HG03108 (cell line): ENCODE measurements at regions not wholly inside any gene's neighbourhood (a gene's known extent, or its start where the extent isn't known, plus 50 kb on each side); places are given as distances from the start of the nearest gene placed in this dataset.
A peak's percentile ranks its signal among the peaks of the same experiment; 100 is the strongest.
"Not testable (repeated sequence)": the region's sequence is repeated elsewhere in the genome, so short reads cannot be mapped to it uniquely, and the experiment has no call there.

Experiments
- ATAC-seq: cut with Tn5 transposase; IDR thresholded peaks from one replicate; pipeline ENCODE4 v1.9.1; 2021; ENCODE audit warnings: moderate library complexity; ENCODE audit not compliant: unreplicated experiment

DNA sequence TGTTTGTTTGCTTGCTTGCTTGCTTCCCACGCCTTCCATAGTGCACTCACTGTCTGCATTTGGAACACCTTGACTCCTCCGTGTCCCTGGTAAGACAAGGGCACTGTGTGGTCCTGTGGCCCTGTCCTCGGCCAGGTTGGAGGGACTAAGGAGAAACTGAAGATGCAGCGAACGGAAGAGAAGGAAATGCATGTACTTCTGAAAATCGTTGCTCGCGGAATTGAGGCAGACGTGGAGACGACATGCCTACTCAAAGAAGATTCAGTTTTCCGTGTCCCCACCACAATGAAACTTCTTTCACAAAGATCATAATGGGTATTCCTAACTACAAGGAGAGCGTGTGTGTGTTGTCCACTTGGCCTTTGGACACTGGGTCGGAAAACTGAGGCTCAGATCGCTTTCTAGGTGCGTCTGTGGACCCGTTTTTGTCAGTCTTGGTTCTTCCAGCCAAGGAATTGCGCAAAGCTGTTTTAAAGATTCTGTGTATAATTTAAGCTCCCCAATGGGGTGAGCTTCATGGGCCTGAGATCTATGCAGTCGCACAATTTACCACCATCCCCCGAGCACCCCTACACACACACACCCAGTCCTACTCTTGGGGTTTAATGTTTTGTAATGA lies 120.4 kb upstream of the ZNF184 start:
- ATAC-seq: no peak

DNA sequence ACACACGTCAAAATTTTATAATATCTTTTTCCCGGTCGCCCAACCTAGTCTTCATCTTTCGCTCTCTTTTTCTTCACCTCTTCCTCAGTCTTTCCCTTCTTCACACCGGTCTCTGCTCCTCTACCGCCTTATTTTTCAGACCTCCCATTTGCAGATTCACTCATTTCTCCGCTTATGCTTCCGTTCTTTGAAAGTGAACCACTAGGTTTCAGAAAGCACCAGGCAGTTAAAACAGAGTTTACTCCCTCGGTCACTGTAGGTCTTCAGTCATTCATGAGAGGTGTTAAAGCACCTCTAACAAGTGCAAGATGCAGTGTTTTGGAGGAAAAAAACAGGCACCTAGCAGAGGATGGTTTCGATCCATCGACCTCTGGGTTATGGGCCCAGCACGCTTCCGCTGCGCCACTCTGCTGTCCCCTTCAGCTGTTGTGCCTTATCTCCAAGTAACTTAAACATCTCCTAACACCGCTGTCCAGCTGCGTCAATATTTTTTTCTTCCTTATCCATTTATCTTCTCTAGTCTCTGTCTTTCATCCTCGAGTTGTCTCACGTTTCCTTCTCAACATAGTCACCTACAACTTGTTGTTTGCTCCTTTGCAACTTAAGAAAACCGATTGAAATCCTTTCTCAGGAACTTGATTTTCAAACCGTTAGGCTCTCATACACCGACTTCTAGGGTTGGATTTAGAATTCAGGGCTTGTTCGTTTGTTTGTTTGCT lies 119.7 kb upstream of the ZNF184 start:
- peak; percentile 59 for ATAC-seq

DNA sequence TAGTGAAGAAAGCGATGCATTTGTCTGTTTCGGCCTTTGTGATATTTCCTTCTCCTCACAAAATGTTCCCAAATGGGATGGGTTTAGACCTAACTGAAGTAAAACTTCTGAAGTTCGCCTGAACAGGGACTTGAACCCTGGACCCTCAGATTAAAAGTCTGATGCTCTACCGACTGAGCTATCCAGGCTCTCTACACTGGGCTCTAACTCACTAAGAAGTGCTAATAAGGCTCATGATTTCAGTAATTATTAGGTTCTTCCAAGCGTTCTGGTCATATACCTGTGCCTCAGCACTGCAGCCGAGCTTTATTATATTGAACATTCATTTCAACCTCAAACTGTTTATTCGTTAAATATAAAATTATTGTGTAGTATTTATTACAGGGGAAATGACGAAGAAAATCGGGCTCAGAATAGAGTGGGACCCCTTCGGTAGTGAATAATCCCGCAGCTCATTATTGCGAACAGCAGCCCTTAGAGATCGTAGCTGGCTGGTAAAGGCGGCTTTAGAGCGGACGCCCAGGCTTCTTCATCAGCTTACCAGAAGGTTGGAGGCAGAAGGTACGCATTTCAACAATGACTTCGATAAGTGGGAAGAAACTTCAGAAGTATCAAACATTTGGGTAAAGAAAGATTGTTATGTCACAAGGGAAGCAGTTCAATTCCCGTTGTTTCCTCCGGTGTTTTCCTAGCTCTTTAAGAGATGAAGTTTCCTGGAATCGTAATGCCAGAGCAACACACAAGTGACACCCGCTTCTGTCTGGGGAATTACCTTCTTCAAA lies 119.0 kb upstream of the ZNF184 start:
- ATAC-seq: peak; percentile 12

DNA sequence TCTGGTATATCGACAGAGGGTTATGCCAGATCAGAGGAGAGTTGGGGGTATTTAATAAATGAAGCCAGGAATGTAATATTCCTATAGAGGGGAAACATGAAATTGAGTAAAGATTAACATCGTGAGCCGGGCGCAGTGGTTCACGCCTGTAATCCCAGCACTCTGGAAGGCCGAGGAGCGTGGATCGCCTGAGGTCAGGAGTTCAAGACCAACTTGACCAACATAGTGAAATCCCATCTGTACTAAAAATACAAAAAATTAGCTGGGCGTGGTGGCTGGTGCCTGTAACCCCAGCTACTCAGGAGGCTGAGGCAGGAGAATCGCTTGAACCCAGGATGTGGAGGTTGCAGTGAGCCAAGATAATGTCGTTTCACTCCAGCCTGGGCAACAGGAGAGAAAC lies 112.4 kb upstream of the ZNF184 start:
- ATAC-seq: not testable (repeated sequence)

DNA sequence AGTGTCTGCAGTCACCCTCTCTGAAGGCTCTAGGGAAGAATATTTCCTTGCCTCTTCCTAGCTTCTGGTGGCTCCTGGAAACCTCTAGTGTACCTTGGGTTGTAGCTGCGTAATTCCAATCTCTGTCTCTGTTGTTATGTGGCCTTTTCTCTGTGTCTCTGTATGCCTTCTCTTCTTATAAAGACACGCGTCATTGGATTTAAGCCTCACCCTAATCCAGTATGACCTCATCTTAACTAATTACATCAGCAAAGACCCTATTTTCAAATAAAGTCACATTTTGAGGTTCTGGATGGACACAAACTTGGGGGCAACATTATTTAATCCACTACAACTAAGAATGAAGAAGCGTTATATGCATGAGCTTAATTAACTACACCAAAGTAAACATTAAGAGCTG lies 111.4 kb upstream of the ZNF184 start:
- ATAC-seq: no peak

DNA sequence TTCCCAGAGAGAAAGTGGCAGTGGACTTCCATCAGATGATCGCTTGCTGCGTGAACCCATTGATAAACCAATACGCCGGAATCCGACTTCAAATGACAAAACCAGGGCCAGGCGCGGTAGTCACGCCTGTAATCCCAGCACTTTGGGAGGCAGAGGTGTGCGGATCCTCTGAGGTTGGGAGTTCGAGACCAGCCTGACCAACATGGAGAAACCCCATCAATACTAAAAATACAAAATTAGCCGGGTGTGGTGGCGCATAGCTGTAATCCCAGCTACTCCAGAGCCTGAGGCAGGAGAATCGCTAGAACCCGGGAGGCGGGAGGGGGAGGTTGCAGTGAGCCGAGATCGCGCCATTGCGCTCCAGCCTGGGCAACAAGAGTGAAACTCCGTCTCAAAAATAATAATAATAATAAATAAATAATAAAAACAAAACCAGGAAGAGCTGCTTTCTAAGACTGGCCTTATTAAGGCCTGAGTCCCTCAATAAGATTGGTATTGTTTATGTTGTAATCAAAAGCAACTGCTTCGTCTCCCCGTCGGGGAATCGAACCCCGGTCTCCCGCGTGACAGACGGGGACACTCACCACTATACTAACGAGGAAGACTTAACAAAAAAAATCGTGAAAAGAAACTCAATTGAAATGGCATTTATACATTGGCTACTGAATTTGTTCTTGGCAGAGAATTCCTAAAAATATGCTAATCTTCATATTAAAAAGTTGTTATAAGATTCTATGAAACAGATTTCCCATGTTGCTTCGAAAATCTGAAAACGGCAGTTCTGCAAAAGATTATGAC lies 110.2 kb upstream of the ZNF184 start:
- ATAC-seq: no peak

DNA sequence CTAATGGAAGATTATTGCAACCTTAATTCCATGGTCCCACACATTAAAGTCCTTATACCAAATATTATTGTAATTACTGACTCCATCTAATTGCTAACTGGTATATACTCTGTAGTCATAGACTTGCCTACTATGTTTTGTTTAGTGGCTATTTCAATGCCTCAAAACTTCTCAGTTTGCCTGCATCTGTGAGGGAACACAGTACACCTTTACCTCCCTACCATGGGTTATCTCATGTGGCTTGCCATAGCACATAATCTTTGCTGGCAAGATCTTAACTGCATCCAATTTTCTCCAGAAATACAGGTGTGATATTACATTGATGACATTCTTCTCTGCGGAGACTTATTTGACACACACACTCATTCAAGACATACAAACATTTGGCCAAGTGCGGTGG lies 107.1 kb upstream of the ZNF184 start:
- no peak for ATAC-seq

DNA sequence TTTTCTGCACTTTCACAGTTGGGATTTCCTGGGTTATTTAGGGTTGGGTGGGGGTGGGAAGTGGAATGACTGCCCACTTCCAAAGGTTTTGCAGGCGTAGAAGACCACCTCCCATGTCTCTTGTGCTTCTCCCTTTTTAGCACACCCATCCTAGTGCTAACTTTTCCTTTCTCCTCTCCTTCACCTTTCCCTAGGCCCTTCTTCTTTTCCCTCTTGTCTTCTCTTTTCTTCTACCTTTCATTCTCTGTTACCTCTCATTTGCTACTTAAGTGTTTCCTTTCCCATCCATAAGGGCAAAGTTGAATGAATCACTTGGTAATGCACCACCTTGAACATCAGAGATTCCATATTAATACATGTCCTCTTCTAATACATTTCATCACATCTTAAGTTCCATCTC lies 105.0 kb upstream of the ZNF184 start:
- ATAC-seq: no peak

DNA sequence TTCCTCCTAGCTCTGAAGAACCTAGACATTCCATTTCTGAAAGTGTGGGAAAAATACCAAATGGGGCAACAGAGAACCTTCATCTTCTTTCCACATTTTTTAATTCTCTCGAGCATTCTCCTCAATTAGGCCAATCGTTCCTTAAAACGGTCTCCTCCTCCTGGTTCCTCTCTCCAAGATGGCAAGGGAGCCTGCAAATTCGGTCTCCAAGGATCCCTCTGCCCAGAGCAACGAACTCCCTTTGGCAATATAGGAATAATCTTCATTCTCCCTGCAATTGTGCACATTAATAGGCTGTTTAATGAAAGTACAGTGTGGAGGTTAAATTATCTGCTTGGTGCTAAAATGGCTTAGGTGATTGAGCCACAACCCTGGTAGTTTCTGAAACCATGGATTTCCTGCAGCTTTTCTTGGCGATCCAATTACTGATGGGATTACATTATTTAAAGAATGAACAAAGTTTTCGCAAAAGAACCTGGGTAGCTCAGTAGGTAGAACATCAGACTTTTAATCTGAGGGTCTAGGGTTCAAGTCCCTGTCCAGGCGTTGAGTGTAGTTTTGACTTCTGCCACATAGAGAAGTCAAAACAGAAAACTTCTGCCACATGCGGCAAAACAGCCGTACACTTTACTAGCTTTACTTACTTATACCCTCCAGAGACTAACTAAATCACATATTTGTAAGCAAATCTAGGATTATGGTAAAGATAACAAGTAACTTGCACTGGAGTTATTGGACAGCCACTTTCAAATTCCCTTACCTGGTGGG lies 102.9 kb upstream of the ZNF184 start:
- no peak for ATAC-seq

DNA sequence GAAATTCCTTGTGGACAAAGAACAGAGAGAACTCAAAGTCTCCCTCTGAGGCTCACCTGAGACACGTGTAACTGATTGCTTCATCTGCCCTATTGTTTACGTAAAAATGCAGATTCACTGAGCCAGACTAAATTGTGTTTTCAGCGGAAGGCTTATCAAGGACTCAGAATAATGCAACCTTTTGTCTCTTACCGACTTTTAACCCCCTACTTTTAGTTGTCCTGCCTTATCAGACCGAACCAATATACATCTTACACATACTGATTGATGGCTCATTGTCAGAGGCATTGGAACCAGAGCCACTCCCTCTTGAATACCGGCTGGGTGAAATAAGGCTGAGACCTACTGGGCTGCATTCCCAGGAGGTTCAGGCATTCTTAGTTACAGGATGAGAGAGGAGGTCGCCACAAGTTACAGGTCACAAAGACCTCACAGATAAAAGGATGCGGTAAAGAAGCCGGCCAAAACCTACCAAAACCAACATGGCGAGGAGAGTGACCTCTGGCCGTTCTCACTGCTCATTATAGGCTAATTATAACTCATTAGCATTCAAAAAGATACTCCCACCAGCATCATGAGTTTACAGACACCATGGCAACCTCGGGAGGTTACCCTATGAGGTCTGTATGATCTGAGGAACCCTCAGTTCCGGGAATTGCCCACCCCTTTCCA lies 95.5 kb upstream of the ZNF184 start:
- no peak for ATAC-seq

DNA sequence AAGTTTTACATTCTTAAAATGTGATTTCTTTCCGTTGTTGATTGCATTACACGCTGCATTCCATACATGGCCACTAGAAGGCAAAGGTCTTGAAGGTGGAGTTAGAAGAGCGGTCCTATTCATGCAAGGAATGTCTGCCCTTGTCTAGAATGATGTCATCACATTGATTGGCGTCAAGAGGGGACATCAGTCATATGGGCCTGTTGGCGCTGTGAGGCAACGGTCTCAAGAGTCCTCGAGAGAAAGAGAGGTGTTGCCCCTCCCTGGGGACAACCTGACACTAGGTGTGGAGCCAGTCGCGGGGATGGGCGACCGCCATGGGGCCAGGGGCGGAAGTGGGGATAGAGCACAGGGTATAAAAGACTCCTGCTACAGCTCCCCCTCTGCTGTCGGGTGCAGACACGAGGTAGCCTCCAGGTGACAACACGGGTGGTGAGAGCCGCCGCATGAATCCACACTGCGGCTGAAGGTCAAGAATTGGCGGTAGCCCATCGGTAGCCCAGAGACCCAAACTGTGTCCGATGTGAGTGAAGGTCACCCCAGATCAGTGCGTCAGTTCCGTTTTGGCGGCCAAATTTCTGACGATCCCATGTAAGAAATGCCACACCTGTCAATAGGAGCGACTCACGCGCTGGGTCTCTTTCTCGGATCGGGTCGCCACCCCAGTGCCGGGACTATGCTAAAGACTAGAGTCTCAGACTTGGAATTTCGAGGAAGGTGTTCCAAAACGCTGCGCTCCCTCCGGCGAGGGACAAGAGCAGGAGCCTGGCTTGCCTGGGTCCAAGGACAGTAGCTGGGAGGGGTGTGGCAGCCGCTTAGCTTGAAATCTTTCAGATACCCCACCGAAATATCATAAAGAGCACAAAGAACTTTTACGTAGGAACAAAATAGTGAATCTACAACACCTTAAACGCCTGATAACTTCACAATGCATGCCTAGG lies 93.2 kb upstream of the ZNF184 start:
- no peak for ATAC-seq

DNA sequence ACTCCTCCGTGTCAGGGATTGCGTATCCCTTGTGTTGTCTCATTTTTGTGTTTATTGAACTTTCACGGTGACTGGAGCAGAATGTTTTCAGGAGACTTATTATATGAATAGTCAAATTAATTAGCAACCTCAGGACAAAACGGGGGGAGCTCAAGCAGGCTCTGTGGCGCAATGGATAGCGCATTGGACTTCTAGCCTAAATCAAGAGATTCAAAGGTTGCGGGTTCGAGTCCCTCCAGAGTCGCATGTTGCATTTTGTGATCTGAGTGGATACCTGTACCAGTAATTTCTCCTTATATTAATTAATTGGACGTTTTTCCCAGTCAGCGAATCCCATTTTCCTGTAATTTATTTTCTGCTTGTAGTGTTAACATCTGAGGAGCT lies 89.1 kb upstream of the ZNF184 start:
- no peak for ATAC-seq

DNA sequence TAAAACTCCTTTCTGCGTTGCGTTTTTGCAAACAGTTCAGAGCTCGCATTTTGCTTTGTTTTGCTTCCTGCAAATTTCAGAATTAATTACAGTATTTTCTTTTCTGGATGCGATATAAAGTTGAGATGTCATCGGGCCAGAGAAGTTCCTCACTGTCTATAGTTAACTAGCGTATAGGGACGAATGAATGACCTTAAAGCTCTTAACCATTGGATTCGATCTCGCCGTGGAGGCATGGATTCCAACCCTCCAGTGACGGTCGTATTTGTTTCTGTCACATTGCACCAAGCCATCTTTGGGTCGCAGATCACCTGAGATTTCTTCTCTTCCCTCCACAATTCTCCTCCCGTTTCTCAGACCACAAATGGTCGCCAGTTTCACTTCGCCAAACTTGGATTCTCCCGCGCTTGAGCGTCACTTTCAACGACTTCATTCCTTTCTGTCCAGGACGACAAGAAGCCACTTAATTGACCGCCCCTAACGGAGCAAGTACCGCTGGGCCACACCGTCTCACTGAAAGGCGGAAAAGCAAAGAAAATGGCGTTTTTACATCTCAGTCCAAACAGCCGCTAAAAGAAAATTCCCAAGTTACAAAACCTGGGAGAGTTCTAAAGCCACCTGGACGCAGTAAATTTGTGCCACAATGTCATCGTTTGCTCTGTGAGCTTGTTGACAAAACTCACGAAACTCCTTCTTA lies 85.3 kb upstream of the ZNF184 start:
- no peak for ATAC-seq

DNA sequence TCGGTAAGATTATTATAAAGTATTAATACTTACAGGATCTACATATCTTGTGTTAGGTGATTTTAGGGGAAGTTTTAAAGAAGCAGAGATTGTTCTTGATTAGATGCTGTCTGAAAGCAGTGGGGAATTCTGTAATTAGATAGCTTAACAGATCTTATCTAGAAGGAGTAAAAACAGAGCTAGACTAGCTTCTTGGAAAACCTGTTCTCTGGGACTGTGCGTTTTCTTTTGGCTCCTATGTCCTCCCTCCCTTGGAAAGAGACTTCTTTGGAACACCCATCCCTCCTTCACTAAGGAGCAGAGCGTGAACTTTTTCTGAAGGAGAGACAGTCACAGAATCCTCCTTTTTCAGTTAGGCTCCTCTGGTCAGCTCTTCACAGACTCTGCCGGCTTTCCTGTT lies 83.5 kb upstream of the ZNF184 start:
- no peak for ATAC-seq

DNA sequence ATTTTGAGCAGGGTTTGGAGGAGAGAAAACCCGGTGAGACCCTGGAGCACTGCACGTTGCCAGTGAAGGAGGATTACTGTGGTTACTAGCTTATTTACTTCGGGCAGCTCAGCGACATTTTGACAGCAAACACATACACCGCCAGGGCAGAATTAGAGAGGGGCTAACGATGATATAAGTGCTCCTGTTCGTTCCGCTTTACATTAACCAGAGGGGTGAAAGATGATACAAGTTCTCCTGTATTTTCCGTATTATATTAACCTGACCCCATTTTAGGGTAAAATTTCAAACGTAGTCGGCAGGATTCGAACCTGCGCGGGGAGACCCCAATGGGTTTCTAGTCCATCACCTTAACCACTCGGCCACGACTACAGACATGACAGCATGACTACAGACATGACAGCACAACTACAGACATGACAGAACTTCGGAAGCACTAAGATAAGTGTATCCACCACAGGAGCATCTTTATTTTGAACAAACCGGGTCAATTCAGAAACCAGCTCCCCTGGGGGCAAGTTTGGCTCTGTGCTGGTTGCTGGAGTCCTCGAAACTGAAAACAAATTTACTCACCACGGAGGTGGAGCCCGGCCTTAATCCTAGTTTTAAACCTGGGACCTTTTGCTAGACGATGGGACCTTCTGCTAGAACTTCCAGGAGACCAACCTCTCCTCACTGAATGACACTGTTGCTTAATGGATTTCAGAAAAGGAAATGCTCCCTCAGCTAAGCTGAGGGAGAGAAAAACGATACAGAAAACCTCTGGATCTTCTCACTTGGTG lies 80.4 kb upstream of the ZNF184 start:
- no peak for ATAC-seq

DNA sequence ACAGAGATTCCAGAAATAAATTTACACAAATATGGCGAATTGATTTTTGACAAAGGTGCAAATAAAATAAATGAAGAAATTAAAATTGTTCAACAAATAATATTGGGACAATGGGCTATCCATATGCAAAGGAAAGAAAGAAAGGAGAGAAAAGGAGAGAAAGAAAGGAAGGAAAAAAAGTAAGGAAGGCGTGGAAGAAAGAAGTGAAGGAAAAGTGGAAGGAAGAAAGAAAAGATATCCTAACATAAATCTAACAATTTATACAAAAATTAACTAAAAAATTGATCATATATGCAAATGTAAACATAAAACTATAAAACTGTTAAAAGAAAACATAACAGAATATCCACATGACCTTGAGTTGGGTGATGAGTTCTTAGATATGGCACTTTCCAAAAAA lies 78.7 kb upstream of the ZNF184 start:
- ATAC-seq: no peak

DNA sequence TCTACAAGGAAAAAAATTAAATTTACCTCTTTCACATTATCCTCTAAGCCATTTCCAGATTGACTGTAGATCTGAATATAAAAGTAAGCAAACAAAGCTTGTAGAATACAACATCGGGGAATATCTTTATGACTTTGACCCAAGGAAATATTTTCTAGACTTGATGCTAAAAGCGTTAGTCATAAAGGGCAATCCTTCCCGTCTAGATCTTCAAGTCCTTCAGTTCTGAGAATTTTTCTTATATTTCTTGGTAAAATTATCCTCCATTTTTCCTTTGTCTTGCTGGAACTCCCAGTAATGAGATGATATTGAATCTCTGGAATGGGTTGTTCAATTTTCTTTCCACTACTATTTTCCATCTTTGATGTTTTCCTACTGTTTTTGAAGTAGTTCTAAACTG lies 77.8 kb upstream of the ZNF184 start:
- no peak for ATAC-seq

DNA sequence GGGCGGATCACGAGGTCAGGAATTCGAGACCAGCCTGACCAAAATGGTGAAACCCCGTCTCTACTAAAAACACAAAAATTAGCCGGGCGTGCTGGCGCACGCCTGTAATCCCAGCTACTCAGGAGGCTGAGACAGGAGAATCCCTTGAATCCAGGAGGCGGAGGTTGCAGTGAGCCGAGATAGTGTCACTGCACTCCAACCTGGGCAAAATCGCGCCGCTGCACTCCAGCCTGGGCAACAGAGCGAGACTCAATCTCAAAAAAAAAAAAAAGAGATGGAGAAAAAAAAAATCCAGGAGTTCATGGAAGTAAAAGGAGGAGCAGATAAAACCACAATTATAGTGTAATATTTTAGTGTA lies 76.3 kb upstream of the ZNF184 start:
- ATAC-seq: not testable (repeated sequence)
